ENCODE measurements at regions not wholly inside any gene's neighbourhood (a gene's known extent, or its start where the extent isn't known, plus 50 kb on each side); places are given as distances from the start of the nearest gene placed in this dataset.

GRCh38 chr6:130771741-130772140 lies 55.5 kb upstream of the SMLR1 start:
- H3K9me3 Mint-ChIP-seq: no peaks in the 10 kb centered on the region
- no peak for TF ChIP-seq CTCF (IDR thresholded peaks at IDR 0.05)
- peaks cover 24% of the 10 kb centered on the region for H3K4me1 Mint-ChIP-seq (ENCODE audit: low read depth)
- no peak overlapping the region for H3K4me3 Mint-ChIP-seq
- DNase-seq: no peak
- no peak overlapping the region for H3K27ac Mint-ChIP-seq
- H3K36me3 Mint-ChIP-seq (ENCODE audit: low read depth): no peaks in the 10 kb centered on the region
- no peaks in the 10 kb centered on the region for H3K27me3 Mint-ChIP-seq (ENCODE audit: insufficient read depth)

GRCh38 chr6:130773860-130774259 lies 53.3 kb upstream of the SMLR1 start:
- Mint-ChIP-seq H3K27me3 (ENCODE audit: insufficient read depth) (no peaks in the 10 kb centered on the region), H3K4me3 (no peak overlapping the region), H3K27ac (no peak overlapping the region), H3K9me3 (no peaks in the 10 kb centered on the region), H3K4me1 (ENCODE audit: low read depth) (peaks cover 38% of the 10 kb centered on the region), H3K36me3 (ENCODE audit: low read depth) (no peaks in the 10 kb centered on the region)
- no peak for TF ChIP-seq CTCF (IDR thresholded peaks at IDR 0.05)
- DNase-seq: no peak

GRCh38 chr6:130775411-130776012 lies 51.7 kb upstream of the SMLR1 start:
- Mint-ChIP-seq H3K4me1 (ENCODE audit: low read depth) (peaks cover 55% of the 10 kb centered on the region), H3K4me3 (no peak overlapping the region), H3K27me3 (ENCODE audit: insufficient read depth) (no peaks in the 10 kb centered on the region), H3K27ac (no peak overlapping the region), H3K9me3 (peaks cover 5% of the 10 kb centered on the region), H3K36me3 (ENCODE audit: low read depth) (peaks cover 4% of the 10 kb centered on the region)
- no peak for TF ChIP-seq CTCF (IDR thresholded peaks at IDR 0.05)
- no peak for DNase-seq

- H3K9me3 Mint-ChIP-seq: peaks cover 9% of the 10 kb centered on the region
- no peaks in the 10 kb centered on the region for H3K27me3 Mint-ChIP-seq (ENCODE audit: insufficient read depth)
Observed at GRCh38 chr6:130776287-130776925, 50.8 kb upstream of the SMLR1 start.

More at GRCh38 chr6:130776287-130776925, 50.8 kb upstream of the SMLR1 start:
- Mint-ChIP-seq H3K36me3 (ENCODE audit: low read depth) (peaks cover 8% of the 10 kb centered on the region), H3K4me1 (ENCODE audit: low read depth) (peaks cover 59% of the 10 kb centered on the region), H3K4me3 (no peak overlapping the region), H3K27ac (no peak overlapping the region)
- DNase-seq: no peak
- TF ChIP-seq CTCF (IDR thresholded peaks at IDR 0.05): no peak
